Liver (tissue), 8 donors: ENCODE measurements at regions not wholly inside any gene's neighbourhood (a gene's known extent, or its start where the extent isn't known, plus 50 kb on each side); places are given as distances from the start of the nearest gene placed in this dataset.
A peak's percentile ranks its signal among the peaks of the same experiment; 100 is the strongest.

ENCODE experiments used
- DNase-seq: peaks from one replicate; pipeline ENCODE4 v3.0.0-alpha.2; 2017; ENCODE audit warnings: low spot score
- H3K27ac ChIP-seq, 2 donors: one replicate each; pipeline ENCODE4 v1.7.0; 2013; ENCODE audit warnings: inconsistent platforms in 2 of 2, low read length in 2 of 2, control low read depth in 1 of 2, low read depth in 1 of 2, mild to moderate bottlenecking in 1 of 2
- H3K27me3 ChIP-seq, 4 donors: one replicate each; pipeline versions ENCODE4 v1.6.1 to v1.7.0; 2013; ENCODE audit warnings: low read length in 3 of 4, inconsistent platforms in 1 of 4, mild to moderate bottlenecking in 1 of 4, moderate library complexity in 1 of 4; ENCODE audit not compliant: control insufficient read depth in 4 of 4, insufficient read depth in 4 of 4
- H3K36me3 ChIP-seq, 4 donors: one replicate each; pipeline versions ENCODE4 v1.6.1 to v1.7.0; 2013; ENCODE audit warnings: low read length in 3 of 4, mild to moderate bottlenecking in 3 of 4, low read depth in 1 of 4, moderate library complexity in 1 of 4; ENCODE audit not compliant: control insufficient read depth in 4 of 4, insufficient read depth in 3 of 4
- H3K4me1 ChIP-seq, 4 donors: one replicate each; pipeline versions ENCODE4 v1.6.1 to v1.7.0; 2013; ENCODE audit warnings: low read length in 3 of 4, mild to moderate bottlenecking in 3 of 4, moderate library complexity in 1 of 4; ENCODE audit not compliant: control insufficient read depth in 4 of 4, insufficient read depth in 4 of 4
- H3K4me3 ChIP-seq, 3 donors: one replicate each; pipeline versions ENCODE4 v1.6.1 to v1.7.0; 2013; ENCODE audit warnings: low read length in 3 of 3, control low read depth in 1 of 3, low read depth in 1 of 3, mild to moderate bottlenecking in 1 of 3
- H3K9ac ChIP-seq, 2 donors: one replicate each; pipeline ENCODE4 v1.7.0; 2013; ENCODE audit warnings: low read length in 2 of 2, mild to moderate bottlenecking in 2 of 2, moderate library complexity in 2 of 2, control low read depth in 1 of 2, low read depth in 1 of 2
- H3K9me3 ChIP-seq, 4 donors: one replicate each; pipeline versions ENCODE4 v1.6.1 to v1.7.0; 2013; ENCODE audit warnings: low read length in 3 of 4; ENCODE audit not compliant: control insufficient read depth in 4 of 4
- CTCF ChIP-seq: fragments of 150-350 bp; IDR thresholded peaks from 2 replicates; pipeline ENCODE4 v1.5.1; 2017; ENCODE audit warnings: improper control_type of control experiment, low read depth, low read length; ENCODE audit not compliant: missing input control
- EGR1 ChIP-seq, 2 donors: IDR thresholded peaks; 2 replicates each; pipeline ENCODE4 v1.6.1; 2016 to 2018; ENCODE audit warnings: antibody characterized with exemption in 2 of 2, low read depth in 2 of 2
- GABPA ChIP-seq, 2 donors: IDR thresholded peaks in 1 of 2; conservative IDR thresholded peaks in 1 of 2; 2 replicates each; pipeline ENCODE4 v1.6.1; 2016; ENCODE audit warnings: antibody characterized with exemption in 2 of 2, mild to moderate bottlenecking in 1 of 2, moderate library complexity in 1 of 2
- HNF4A ChIP-seq, 2 donors: conservative IDR thresholded peaks; 2 replicates each; pipeline ENCODE4 v1.6.1; 2016; ENCODE audit warnings: antibody characterized with exemption in 2 of 2, mild to moderate bottlenecking in 2 of 2
- HNF4G ChIP-seq: IDR thresholded peaks from 2 replicates; pipeline ENCODE4 v1.6.1; 2016; ENCODE audit warnings: antibody characterized with exemption
- JUND ChIP-seq, 2 donors: IDR thresholded peaks; 2 replicates each; pipeline ENCODE4 v1.6.1; 2016; ENCODE audit warnings: antibody characterized with exemption in 2 of 2
- NR2F2 ChIP-seq: IDR thresholded peaks from 2 replicates; pipeline ENCODE4 v1.6.1; 2016; ENCODE audit warnings: antibody characterized with exemption
- RAD21 ChIP-seq, 2 donors: IDR thresholded peaks; 2 replicates each; pipeline ENCODE4 v1.6.1; 2016; ENCODE audit warnings: antibody characterized with exemption in 2 of 2, mild to moderate bottlenecking in 2 of 2
- REST ChIP-seq: IDR thresholded peaks from 2 replicates; pipeline ENCODE4 v1.6.1; 2016; ENCODE audit warnings: antibody characterized with exemption, mild to moderate bottlenecking
- RXRA ChIP-seq, 2 donors: IDR thresholded peaks; 2 replicates each; pipeline ENCODE4 v1.6.1; 2017 to 2018; ENCODE audit warnings: antibody characterized with exemption in 2 of 2, mild to moderate bottlenecking in 1 of 2
- SP1 ChIP-seq: IDR thresholded peaks from 2 replicates; pipeline ENCODE4 v1.6.1; 2018; ENCODE audit warnings: antibody characterized with exemption, mild to moderate bottlenecking
- YY1 ChIP-seq: IDR thresholded peaks from 2 replicates; pipeline ENCODE4 v1.6.1; 2016; ENCODE audit warnings: antibody characterized with exemption, mild to moderate bottlenecking
- WGBS: extraction: QIAGEN DNeasy Blood & Tissue Kit; methylation state at CpG from one replicate; pipeline ENCODE4 v1.1.7; 2013; 5-methylcytosine and 5-hydroxymethylcytosine counted together
- TF ChIP-seq, protein P1 (sequence below): IDR thresholded peaks from 2 replicates; pipeline ENCODE4 v1.6.1; 2016; ENCODE audit warnings: antibody characterized with exemption
- TF ChIP-seq, protein P2 (sequence below): IDR thresholded peaks from 2 replicates; pipeline ENCODE4 v1.6.1; 2016; ENCODE audit warnings: antibody characterized with exemption
- donor health status: healthy.
- donor health status: healthy.
- donor health status: healthy.
- donor health status: healthy.
- donor health status: healthy.

- TF ChIP-seq HNF4A (conservative IDR thresholded peaks at IDR 0.05) (peak; percentile 50 to 53), REST (no peak)
Observed at GRCh38 chr10:18879284-18879683, 169.3 kb upstream of the MALRD1 start.

DNA sequence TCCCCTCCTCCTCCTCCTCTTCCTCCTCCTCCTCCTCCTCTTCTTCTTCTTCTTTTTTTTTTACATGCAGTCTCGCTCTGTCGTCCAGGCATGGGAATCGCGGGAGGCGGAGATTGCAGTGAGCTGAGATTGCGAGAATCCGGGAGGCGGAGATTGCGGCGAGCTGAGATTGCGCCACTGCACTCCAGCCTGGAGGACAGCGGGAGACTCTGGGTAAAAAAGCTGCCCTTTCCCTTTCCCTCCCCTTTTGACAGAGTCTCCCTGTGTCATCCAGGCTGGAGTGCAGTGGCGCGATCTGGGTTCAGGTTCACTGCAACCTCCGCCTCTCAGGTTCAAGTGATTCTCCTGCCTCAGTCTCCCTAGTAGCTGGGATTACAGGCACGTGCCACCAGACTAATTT lies 168.1 kb upstream of the MALRD1 start:
- H3K27ac ChIP-seq = no peak overlapping the region
- no peak for DNase-seq
- WGBS = 66% methylated on average over 16 of the region's 16 CpGs

More at GRCh38 chr10:18879284-18879683, 169.3 kb upstream of the MALRD1 start:
- no peak overlapping the region for H3K27ac ChIP-seq
- H3K4me1 ChIP-seq = no peaks in the 10 kb centered on the region
- no peaks in the 10 kb centered on the region for H3K9me3 ChIP-seq
- WGBS = 65% methylated on average over 2 of the region's 2 CpGs
- DNase-seq = no peak
- no peaks in the 10 kb centered on the region for H3K36me3 ChIP-seq
- H3K27me3 ChIP-seq = no peaks in the 10 kb centered on the region
- H3K4me3 ChIP-seq = no peak overlapping the region
- no peak overlapping the region for H3K9ac ChIP-seq

More for the DNA sequence above, 168.1 kb upstream of the MALRD1 start:
- Histone ChIP-seq H3K9ac (no peak overlapping the region), H3K4me1 (no peaks in the 10 kb centered on the region), H3K27me3 (no peaks in the 10 kb centered on the region), H3K36me3 (no peaks in the 10 kb centered on the region), H3K4me3 (no peak overlapping the region), H3K9me3 (no peaks in the 10 kb centered on the region)
- TF ChIP-seq, protein P1, sequence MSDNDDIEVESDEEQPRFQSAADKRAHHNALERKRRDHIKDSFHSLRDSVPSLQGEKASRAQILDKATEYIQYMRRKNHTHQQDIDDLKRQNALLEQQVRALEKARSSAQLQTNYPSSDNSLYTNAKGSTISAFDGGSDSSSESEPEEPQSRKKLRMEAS = no peak
- TF ChIP-seq NR2F2 = no peak
- TF ChIP-seq, protein P2, sequence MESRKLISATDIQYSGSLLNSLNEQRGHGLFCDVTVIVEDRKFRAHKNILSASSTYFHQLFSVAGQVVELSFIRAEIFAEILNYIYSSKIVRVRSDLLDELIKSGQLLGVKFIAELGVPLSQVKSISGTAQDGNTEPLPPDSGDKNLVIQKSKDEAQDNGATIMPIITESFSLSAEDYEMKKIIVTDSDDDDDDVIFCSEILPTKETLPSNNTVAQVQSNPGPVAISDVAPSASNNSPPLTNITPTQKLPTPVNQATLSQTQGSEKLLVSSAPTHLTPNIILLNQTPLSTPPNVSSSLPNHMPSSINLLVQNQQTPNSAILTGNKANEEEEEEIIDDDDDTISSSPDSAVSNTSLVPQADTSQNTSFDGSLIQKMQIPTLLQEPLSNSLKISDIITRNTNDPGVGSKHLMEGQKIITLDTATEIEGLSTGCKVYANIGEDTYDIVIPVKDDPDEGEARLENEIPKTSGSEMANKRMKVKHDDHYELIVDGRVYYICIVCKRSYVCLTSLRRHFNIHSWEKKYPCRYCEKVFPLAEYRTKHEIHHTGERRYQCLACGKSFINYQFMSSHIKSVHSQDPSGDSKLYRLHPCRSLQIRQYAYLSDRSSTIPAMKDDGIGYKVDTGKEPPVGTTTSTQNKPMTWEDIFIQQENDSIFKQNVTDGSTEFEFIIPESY = no peak
- TF ChIP-seq GABPA (IDR thresholded peaks at IDR 0.05 in 1 of 2, conservative IDR thresholded peaks at IDR 0.05 in 1 of 2) = no peak
- TF ChIP-seq REST = no peak
- TF ChIP-seq CTCF = no peak
- no peak for TF ChIP-seq RXRA (IDR thresholded peaks at IDR 0.05)
- TF ChIP-seq SP1 = no peak
- no peak for TF ChIP-seq EGR1 (IDR thresholded peaks at IDR 0.05; ENCODE audit: low read depth in 2 of 2)
- no peak for TF ChIP-seq RAD21 (IDR thresholded peaks at IDR 0.05)
- TF ChIP-seq JUND (IDR thresholded peaks at IDR 0.05) = no peak
- no peak for TF ChIP-seq HNF4A (conservative IDR thresholded peaks at IDR 0.05)
- TF ChIP-seq HNF4G = no peak
- TF ChIP-seq YY1 = no peak
